ENCODE measurements at regions not wholly inside any gene's neighbourhood (a gene's known extent, or its start where the extent isn't known, plus 50 kb on each side); places are given as distances from the start of the nearest gene placed in this dataset.

DNA sequence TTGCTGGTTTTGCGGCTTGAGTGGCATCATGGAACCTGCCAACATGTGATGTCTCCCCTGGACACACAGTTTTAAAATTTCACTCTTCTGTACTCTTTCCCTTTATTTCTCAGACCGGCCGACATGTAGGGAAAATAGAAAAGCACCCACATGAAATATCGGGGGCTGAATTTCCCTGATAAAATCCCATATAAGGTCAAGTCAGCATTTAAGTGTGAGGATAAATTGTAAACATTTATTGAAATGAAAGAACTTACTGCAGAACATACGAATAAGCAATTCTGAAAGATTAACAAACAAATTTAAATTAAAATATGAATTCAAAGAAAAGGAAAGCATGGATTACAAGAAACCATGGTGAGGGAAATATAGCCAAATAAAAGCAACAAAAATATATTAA is 345.5 kb downstream of the EPHA7 start:
- TF ChIP-seq CTCF (conservative IDR thresholded peaks at IDR 0.05; ENCODE audit: low read depth, low read length) (no peak), EZH2 (IDR thresholded peaks at IDR 0.05; ENCODE audit: borderline replicate concordance, low read depth, low read length, poor library complexity, severe bottlenecking) (no peak)

Measured in A673 (cell line).